GM12874 (cell line): ENCODE measurements at regions not wholly inside any gene's neighbourhood (a gene's known extent, or its start where the extent isn't known, plus 50 kb on each side); places are given as distances from the start of the nearest gene placed in this dataset.

Experiments
- CTCF ChIP-seq: IDR thresholded peaks from 2 replicates; pipeline ENCODE4 v1.5.1; 2011; ENCODE audit warnings: low read depth, mild to moderate bottlenecking, control low read depth, low read length, moderate library complexity; ENCODE audit not compliant: insufficient read depth

- no peak for TF ChIP-seq CTCF
Measured at GRCh38 chr1:81433676-81434075, 367.1 kb upstream of the ADGRL2 start.

DNA sequence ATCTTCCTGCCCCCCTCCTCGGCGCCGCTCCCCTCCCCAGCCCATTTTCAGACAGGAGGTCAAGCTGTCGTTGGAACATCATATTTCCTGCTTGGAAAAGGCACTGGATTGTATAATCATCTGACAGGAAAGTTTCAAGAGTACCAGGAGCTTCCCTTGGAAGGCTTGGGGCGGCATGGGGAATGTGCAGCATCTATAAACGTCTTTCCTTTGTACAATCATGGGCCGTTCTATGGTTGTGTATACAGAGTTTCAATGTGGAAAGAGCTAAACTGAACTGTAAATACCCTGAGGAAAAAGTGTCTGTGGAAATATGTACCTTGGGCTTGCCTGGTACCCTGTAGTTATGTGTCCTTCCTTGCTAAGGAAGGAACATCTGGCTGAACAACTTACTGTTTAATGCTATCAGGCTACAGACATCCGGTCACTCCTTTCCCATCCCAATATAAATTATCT is 368.1 kb upstream of the ADGRL2 start:
- TF ChIP-seq CTCF = no peak

GRCh38 chr1:81432059-81432458 is 368.7 kb upstream of the ADGRL2 start:
- TF ChIP-seq CTCF = no peak

- TF ChIP-seq CTCF = no peak
Measured at GRCh38 chr1:81431624-81432000, 369.1 kb upstream of the ADGRL2 start.

DNA sequence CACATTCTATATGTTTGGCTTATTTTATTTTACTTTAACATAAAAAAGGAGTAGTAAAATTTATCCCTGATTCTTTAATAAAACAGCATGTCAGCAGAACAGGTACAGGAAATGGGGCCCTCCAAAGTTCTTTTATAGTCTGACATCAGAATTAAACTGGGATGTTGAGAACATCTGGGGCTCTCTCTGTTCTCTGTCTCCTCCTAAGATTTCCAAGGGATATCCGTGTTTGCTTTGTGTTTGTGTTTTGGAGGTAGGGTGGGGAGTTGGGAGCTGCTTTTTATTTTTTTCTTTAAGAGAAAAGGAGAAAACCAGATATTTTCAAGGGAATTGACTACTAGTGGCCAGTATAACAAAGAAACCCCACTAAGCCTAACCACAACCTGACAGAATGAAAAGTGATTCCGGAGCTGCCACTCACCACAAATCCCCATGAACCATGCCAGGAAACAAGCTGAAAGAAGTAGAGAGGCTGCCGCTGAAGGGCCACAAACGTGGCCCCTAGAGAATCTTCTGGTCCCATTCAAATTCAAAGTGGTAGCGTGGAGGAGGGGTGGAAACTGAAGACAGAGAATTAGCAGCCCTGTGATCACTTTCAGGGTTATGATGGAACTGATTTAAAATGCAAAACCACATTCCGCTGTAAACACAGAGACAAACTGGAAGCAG is 369.6 kb upstream of the ADGRL2 start:
- no peak for TF ChIP-seq CTCF

DNA sequence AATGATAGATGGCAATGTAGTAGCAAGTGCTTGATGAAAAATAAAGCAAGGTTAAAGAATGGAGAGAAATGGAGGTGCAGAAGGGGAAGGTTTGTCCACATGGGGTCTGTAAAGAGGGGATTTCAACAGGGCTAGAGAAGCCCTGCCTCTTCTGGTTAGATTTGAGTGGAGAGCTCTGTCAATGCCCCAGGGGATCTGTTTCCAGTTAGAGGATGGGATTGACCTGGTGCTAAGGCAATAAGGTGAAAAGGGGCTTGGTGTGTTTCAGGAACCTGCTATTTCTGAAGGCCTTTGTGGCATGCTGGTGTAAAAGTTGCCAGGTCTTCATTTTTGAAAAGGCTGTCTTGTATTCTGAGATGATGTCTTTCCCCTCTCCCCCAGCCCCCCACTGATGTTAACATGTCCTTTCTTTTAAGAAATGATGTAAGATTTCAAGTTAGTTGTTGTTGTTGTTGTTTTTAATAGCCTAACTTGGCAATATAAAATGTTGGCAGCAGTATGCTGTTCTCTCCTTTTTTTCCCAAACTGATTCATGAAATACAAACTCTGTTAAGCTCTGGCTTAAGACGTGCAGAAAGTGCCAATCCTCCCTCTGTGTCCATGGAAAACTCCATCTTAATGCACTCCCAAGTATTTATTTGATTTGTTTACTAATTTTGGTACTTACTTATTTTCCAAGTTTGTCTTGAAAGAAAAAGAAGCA is 370.3 kb upstream of the ADGRL2 start:
- no peak for TF ChIP-seq CTCF

DNA sequence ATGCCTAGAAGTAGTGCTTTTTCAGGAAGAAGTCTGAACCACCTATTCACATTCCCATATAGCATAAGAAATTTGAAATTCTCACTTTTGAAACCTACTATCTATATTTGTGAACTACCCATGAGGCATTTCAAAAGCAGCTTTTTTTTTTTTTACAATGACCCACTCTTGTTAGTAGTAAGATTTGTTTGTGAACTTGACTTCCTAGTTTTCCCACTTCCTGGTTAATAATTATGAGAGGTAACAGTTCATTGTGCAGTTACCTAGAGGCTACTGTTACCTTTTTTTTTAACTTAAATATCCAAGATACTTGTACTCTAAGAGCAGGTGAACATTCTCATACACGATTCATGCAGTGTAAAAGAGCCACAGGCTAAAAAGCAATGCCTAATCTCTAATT is 371.7 kb upstream of the ADGRL2 start:
- TF ChIP-seq CTCF = no peak
